DMS53 treated with DMSO at 0.1 percent for 48 hours (cell line): ENCODE measurements at regions not wholly inside any gene's neighbourhood (a gene's known extent, or its start where the extent isn't known, plus 50 kb on each side); places are given as distances from the start of the nearest gene placed in this dataset.
"Not testable (repeated sequence)": the region's sequence is repeated elsewhere in the genome, so short reads cannot be mapped to it uniquely, and the experiment has no call there.

Experiments used
- DNase-seq: peaks from one replicate; lab custom pipeline; 2025; ENCODE audit not compliant: unreplicated experiment; lab: John Stamatoyannopoulos, UW

DNA sequence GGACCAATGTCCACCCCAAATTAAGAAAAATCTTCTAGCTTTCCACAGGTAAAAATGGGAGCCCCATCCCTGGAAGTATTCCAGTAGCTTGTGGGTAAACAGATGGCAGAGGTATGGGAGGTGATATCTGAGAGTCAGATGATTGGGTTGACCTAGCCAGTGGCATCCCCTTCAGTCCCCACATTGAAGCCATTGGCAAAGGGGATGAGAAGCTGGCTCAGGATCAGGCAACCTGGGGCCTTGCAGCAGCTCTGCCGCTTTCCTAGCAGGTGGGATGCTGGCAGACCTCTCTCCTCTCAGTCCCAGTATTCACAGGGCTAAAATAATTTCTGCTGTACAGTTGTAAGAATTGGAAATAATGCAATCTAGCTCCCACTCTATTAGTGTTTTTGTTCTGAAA lies 108.9 kb upstream of the KCNG1 start:
- DNase-seq = no peak

DNA sequence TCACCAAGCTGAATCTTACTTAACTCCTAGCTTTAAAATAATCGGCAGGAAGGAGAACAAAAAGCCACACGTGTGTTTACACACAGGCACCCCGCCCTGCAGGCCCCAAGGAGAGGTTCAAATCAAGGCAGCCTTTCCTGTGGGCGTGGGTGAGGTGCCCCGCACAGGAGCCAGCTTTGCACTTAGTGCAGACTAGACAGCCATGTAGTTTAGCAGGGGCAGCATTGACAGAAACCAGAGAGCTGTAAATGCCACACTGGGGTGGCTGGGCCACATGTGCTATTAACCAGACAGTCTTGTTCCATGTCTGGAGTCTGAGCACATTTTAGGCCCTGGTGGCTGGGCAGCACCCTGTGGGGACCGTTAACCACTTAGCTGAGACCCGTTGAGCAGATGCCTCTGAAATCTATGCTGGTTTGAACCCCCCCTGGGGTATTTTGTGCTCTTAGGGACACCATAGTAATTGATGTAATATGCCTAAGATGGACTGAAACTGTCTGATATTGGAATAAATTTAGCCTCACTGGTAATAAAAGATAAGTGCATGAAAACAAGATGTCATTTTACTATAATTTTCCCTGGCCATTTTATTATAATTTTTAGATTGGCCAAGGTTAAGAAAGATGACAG lies 106.4 kb upstream of the KCNG1 start:
- DNase-seq = no peak

DNA sequence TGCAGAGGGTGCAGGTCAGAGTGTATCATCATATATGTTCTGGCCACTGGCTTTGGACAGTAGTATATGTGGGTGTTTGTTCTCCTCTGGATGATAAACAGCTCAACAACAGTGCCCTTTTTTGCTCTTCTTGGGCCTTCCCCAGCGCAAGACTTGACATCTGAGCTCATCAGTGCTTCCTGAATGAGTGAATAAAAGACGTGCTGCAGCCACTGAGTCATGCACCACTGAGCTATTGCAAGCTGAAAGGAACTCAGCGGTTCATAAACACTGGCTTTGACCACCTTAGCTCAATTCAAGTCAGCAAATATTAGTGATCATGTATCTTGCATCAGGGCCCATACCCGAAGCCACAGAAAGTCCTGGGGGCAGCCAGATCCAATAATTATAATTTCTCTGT lies 105.3 kb upstream of the KCNG1 start:
- no peak for DNase-seq

DNA sequence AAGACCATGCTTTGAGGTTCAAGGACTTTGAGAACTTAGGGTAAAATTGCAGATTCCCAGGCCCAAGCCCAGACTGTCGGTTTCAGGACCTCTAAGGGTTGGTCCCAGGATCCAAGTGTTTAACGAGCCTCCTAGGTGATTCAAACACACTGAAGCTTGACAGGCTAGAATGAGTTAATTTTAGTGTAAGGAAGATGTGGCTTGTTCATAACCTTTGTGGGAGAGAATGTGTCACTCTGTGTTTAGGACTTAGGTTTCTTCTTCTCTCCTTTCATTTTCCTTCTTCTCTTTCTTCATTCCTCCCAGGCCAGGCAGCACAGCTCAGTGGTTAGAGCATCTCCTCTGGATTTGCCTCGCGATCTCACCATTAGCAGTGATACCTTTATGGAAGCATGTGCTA lies 104.8 kb upstream of the KCNG1 start:
- DNase-seq = no peak

GRCh38 chr20:51126337-51126736 lies 103.4 kb upstream of the KCNG1 start:
- no peak for DNase-seq

- no peak for DNase-seq
Observed at GRCh38 chr20:51125780-51126179, 102.9 kb upstream of the KCNG1 start.

GRCh38 chr20:51125105-51125504 lies 102.2 kb upstream of the KCNG1 start:
- no peak for DNase-seq

DNA sequence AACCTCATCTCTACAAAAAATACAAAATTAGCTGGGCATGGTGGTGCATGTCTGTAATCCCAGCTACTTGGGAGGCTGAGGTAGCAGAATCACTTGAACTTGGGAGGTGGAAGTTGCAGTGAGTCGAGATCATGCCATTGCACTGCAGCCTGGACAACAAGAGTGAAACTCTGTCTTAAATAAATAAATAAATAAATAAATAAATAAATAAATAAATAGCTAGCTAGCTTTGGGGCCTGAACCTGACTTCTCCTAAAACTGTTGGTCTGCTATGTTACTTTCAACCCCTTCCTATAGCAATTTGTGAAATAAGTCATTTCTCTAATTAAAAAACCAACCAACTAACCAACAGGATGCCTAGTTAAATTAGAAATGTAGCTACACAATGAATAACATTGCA lies 101.0 kb upstream of the KCNG1 start:
- DNase-seq = not testable (repeated sequence)

GRCh38 chr20:51122931-51123658 lies 100.2 kb upstream of the KCNG1 start:
- no peak for DNase-seq

- DNase-seq = no peak
Observed at GRCh38 chr20:51121901-51122412, 99.0 kb upstream of the KCNG1 start.

- DNase-seq = no peak
Observed at GRCh38 chr20:51121272-51121671, 98.4 kb upstream of the KCNG1 start.

GRCh38 chr20:51120868-51121267 lies 98.0 kb upstream of the KCNG1 start:
- DNase-seq = no peak

DNA sequence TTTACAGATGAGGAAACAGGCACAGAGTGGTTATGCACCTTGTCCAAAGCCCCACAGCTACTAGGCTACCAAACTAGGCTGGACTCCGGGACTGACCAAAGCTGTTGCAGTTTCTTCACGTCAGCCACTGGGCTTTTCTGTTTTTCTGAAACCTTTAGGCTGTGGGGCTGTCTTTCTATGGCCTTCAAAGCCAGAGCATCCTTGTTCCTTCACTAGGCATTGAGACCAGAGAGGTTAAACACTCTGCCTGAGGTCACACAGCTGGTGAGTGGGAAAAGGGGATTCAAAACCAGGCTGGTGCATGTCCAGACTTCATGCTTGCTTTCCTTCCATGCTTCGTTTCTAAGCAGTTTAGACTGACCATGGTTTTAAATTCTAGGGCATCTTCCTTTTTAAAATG lies 97.5 kb upstream of the KCNG1 start:
- no peak for DNase-seq

- DNase-seq = no peak
Observed at GRCh38 chr20:51119914-51120313, 97.0 kb upstream of the KCNG1 start.

DNA sequence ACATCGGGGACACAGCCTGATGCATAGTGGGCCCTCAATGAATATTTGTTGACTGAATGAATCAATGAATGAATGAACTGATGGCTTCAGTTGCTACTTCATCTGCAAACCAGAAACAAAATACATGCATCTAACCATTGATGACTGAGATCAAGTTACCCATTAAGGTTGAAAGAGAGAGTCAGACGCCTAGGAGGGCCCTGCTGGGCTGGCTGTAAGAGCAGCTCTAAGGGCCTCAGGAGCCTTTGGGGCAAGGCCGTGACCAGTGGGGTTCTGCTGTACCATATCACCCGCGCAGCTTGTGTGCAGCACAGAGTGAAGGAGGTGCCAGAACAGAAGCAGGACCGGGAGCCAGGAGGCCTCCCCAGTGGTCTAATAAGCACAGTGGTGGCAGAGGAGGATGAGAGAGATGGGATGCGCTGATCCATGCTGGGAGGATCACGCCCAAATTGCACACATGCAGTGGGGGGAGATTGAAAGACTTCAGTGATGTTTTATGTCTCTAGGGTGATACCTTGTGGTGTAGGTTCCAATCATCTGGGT lies 96.1 kb upstream of the KCNG1 start:
- no peak for DNase-seq

GRCh38 chr20:51118216-51118615 lies 95.3 kb upstream of the KCNG1 start:
- DNase-seq = no peak

DNA sequence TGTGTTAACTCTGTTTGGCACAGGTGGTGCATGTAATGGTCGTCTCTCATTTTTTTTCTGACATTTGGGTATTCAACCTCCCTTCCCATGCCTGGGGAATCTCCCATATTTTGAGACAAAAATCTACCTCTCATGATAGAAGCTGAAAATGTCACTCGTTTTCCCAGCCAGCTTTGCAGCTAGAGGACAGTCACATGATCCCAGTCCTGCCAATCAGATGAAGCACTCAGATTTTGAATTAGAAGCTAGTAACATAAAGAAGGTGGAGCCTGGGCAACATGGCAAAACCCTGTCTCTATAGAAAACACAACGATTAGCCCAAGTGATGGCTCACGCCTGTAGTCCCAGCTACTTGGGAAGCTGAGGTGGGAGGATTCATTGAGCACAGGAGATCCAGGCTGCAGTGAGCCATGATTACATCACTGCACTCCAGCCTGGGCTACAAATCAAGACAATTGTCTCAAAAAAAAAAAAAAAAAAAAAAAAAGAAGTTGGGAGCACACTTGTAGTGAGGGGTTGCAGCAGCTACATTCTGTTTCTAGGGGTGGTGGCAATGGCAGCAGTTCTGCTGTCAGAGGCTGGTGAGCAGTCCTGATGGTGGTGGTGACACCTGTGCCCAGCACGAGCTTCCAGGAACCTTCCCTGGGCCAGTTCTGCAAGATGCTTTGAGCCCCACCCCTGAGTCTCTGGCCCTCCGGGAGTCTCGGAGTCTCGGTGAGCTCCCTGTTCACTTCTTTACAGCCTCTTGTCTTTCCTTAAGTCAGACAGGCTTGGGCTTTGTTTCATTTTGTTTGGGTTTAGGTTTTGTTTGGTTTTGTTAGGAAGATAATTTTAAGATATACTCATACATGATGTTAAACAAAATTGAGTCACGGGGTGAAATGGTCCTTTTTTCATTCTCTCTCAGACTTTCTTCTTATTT lies 94.1 kb upstream of the KCNG1 start:
- DNase-seq = no peak

- DNase-seq = no peak
Observed at GRCh38 chr20:51111290-51111689, 88.4 kb upstream of the KCNG1 start.

DNA sequence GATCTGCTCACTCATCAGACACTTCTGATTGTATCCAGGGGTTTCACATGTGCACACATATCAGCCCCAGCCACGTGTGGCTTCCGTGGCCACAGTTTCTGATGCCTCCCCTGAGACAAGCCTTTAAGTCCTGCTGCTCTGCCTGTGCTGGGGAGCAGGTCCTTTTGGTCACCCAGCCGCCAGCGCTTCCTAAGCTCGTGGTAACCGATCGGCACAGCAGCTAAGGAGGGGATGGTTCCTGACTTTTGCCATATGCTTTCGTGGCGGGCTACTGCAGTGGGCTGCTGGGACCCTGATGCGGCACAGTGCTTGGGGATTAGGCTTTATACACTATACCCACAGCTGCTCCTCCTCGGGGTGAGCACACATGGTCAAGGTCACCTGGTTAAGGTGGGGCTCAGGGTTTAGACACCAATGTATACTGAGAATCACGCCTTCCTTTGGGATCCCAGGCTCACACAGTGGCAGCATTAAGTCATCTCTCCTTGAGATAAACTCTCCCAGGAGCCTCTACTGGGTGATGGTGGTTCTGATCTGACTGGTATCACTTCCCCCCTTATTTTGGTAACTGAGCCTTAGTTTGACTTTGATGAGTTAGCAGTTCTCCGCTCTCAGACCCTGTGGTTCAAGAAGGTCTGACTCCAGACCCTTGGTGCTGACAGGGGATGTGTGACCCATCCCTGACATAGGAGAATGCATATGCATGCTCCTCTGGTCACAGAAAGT lies 85.9 kb upstream of the KCNG1 start:
- DNase-seq = no peak

DNA sequence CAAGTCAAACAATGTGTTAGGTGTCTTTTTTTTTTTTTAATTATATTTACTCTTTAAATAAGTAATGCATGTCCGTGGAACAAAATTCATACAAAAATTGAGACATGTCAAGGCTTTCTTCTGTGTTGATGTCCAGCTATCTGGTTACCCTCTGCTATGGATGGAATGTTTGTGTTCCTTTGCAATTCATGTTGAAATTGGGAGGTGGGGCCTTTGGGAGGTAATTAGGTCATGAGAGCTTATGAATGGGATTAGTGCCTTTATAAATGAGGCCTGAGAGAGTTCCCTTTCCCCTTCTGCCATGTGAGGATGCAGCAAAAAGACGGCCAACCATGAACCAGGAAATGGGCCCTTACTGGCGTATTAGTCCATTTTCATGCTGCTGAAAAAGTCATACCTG lies 83.1 kb upstream of the KCNG1 start:
- no peak for DNase-seq
